AG09319 (cell line): ENCODE measurements at regions not wholly inside any gene's neighbourhood (a gene's known extent, or its start where the extent isn't known, plus 50 kb on each side); places are given as distances from the start of the nearest gene placed in this dataset.

ENCODE experiments used
- DNase-seq: peaks from one replicate; pipeline ENCODE4 v3.0.0-alpha.2; 2010; ENCODE audit warnings: low read depth; ENCODE audit errors: extremely low read depth
- CTCF ChIP-seq: IDR thresholded peaks from 2 replicates; pipeline ENCODE4 v1.5.1; 2011; ENCODE audit warnings: low read depth, mild to moderate bottlenecking, inconsistent platforms, low read length, moderate library complexity

DNA sequence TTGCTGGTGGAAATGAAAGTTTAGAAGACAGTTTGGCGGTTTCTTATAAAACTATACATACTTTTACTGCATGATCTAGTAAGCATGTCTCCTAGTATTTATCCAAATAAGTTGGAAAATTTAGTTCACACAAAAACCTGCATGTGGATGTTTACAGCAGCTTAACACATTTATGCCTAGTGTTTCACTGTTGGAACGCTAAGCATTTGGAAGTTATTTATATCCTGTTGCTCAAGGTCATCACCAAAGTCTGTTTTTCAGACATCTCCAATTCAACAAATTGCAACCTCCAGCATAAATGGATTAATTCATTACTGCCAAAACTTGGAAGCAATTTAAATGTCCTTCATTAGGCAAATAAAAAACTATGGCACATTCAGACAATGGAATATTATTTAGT lies 461.8 kb downstream of the SUCLA2 start:
- no peak for DNase-seq
- TF ChIP-seq CTCF: no peak

- TF ChIP-seq CTCF: no peak
Observed at GRCh38 chr13:47523771-47524170, 477.3 kb downstream of the SUCLA2 start.

GRCh38 chr13:47521890-47522487 lies 479.1 kb downstream of the SUCLA2 start:
- DNase-seq: no peak
- no peak for TF ChIP-seq CTCF

More at GRCh38 chr13:47523771-47524170, 477.3 kb downstream of the SUCLA2 start:
- no peak for DNase-seq

GRCh38 chr13:47519626-47520025 lies 481.4 kb downstream of the SUCLA2 start:
- no peak for DNase-seq
- no peak for TF ChIP-seq CTCF

GRCh38 chr13:47518530-47518929 lies 482.5 kb downstream of the SUCLA2 start:
- no peak for DNase-seq
- TF ChIP-seq CTCF: no peak

DNA sequence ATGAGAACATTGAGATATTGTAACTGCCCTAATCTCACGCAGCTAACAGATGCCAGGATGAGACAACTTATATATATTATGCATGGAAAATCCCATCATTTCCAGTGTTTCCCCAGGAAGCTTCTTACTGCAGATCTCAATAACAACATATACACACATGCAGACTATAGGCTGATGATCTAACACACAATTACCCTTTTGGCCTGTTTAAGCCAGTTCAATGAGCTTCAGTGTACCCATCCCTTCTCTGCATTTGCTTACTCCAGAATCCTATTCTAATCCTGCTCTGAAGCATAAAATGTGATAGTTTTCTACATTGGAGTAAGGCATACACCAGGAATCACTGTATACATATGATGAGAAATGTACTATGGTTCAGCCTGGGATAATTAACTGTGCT lies 489.4 kb downstream of the SUCLA2 start:
- no peak for DNase-seq
- TF ChIP-seq CTCF: no peak

DNA sequence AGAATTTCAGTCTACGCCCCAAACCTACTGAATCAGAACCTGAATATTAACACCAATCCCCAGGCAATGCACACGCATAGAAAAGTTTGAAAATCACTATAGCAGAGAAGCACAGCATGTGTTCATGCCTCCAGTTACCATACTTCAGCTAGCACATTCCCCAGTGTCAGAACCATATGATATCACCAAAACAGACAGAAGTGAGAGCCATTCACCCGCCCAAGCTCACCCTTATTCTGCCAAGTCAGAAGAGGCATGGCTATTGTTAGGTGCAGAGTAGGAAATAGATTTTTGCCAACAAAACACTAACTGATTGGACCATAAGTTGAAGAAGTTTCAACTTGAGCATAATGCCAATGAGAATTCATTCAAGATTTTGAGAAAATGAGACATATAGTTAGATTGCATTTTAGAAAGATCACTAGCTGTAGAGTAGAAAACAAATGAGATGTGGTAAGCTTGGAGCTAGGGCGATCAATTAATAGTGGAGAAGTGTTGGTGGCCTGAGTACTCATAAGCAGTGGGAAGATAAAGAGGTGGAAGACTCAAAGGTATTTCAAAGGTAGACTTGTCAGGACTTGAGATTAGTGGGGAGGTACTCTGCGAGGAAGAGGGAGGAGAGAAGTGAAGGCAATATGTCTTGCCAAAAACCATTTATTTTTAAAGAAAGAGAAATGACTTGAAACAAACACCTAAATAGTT lies 492.4 kb downstream of the SUCLA2 start:
- no peak for TF ChIP-seq CTCF
- DNase-seq: no peak
